ENCODE measurements at regions not wholly inside any gene's neighbourhood (a gene's known extent, or its start where the extent isn't known, plus 50 kb on each side); places are given as distances from the start of the nearest gene placed in this dataset.

GRCh38 chr16:79475841-79476240, 124.7 kb downstream of the MAF start:
- H3K4ac ChIP-seq (replicated peaks; ENCODE audit: insufficient read length, low read depth, low read length), result no peak overlapping the region
- TF ChIP-seq BCL11A (IDR thresholded peaks at IDR 0.05; ENCODE audit: low read depth in 2 of 2, low read length in 2 of 2) (no peak), PHF8 (conservative IDR thresholded peaks at IDR 0.05; ENCODE audit: low read depth, low read length) (no peak), FOSL1 (IDR thresholded peaks at IDR 0.05; ENCODE audit: insufficient read depth, low read depth, low read length) (no peak), POU5F1 (IDR thresholded peaks at IDR 0.05; ENCODE audit: low read depth, low read length) (no peak), GABPA (IDR thresholded peaks at IDR 0.05; ENCODE audit: borderline replicate concordance, insufficient read depth, low read length) (no peak)
- no peak overlapping the region for H4K5ac ChIP-seq (ENCODE audit: insufficient read length, low read depth, low read length)
- H3K23me2 ChIP-seq (ENCODE audit: low read depth, low read length), result no peaks in the 10 kb centered on the region
- POLR2A ChIA-PET (ENCODE audit: partially characterized antibody), result no interaction called here
- no peak overlapping the region for H3K4me3 ChIP-seq (ENCODE audit: extremely low read depth in 1 of 4, insufficient read depth in 2 of 4, low read depth in 3 of 4, low read length in 4 of 4)
- no peak for DNase-seq (ENCODE audit: low read depth in 1 of 2, low spot score in 2 of 2)
- no peak overlapping the region for H2BK15ac ChIP-seq (ENCODE audit: low read length)
- H3K27ac ChIP-seq (ENCODE audit: low read depth, low read length), result no peak overlapping the region
- H3K14ac ChIP-seq (ENCODE audit: insufficient read length), result no peak overlapping the region
- H3K79me2 ChIP-seq (ENCODE audit: control insufficient read depth in 1 of 2, insufficient read depth in 2 of 2, low read length in 2 of 2), result no peaks in the 10 kb centered on the region
- CTCF ChIA-PET (ENCODE audit: partially characterized antibody), result no interaction called here
- H2BK20ac ChIP-seq (ENCODE audit: low read length), result no peak overlapping the region
- H4K91ac ChIP-seq (replicated peaks; ENCODE audit: insufficient read length, low read length), result no peak overlapping the region
- no peak overlapping the region for H4K8ac ChIP-seq (ENCODE audit: extremely low read depth, insufficient read depth, low read length)
- no peak overlapping the region for H3K23ac ChIP-seq (ENCODE audit: insufficient read length)
- H2BK12ac ChIP-seq (ENCODE audit: low read depth, low read length), result no peak overlapping the region
- no peaks in the 10 kb centered on the region for H3K27me3 ChIP-seq (replicated peaks in 1 of 4; ENCODE audit: control insufficient read depth in 3 of 4, extremely low read depth in 1 of 4, insufficient read depth in 3 of 4, low read length in 3 of 4)
- FAIRE-seq, result no peak
- H2AK5ac ChIP-seq (ENCODE audit: low read depth, low read length), result no peak overlapping the region
- no peaks in the 10 kb centered on the region for H3K79me1 ChIP-seq (ENCODE audit: low read depth, low read length)
- H3K4me1 ChIP-seq (replicated peaks in 1 of 4; ENCODE audit: control insufficient read depth in 3 of 4, insufficient read depth in 4 of 4, low read length in 3 of 4), result no peaks in the 10 kb centered on the region
- H3K4me2 ChIP-seq (ENCODE audit: insufficient read depth in 1 of 2, low read depth in 2 of 2, low read length in 2 of 2), result no peak overlapping the region
- no peak overlapping the region for H2AFZ ChIP-seq (ENCODE audit: low read length)
- no peak overlapping the region for H2BK5ac ChIP-seq (ENCODE audit: low read depth, low read length)
- no peak overlapping the region for H3K9ac ChIP-seq (replicated peaks in 1 of 4; ENCODE audit: extremely low read depth in 1 of 4, low read depth in 3 of 4, low read length in 3 of 4)
- no peak overlapping the region for H3K56ac ChIP-seq (replicated peaks; ENCODE audit: insufficient read length, low read depth, low read length)
- no peak overlapping the region for H2BK120ac ChIP-seq (replicated peaks; ENCODE audit: low read depth, low read length)
- H3K36me3 ChIP-seq (ENCODE audit: control insufficient read depth in 2 of 4, insufficient read depth in 4 of 4, low read length in 3 of 4), result no peaks in the 10 kb centered on the region
- H3K18ac ChIP-seq (ENCODE audit: extremely low read depth, low read length), result no peak overlapping the region
- no peaks in the 10 kb centered on the region for H4K20me1 ChIP-seq (replicated peaks in 1 of 2; ENCODE audit: control insufficient read depth in 1 of 2, insufficient read depth in 2 of 2, low read length in 2 of 2)
- WGBS, 2 experiments (ENCODE audit: extremely low coverage in 1 of 2, insufficient coverage in 1 of 2, insufficient read length in 1 of 2, insufficient replicate concordance in 2 of 2, low coverage in 1 of 2, low lambda C conversion rate in 2 of 2, missing lambda C conversion rate in 1 of 2), result 94% methylated on average over 4 of the region's 4 CpGs; no CpG with 5 or more reads in 1 of the 2 experiments
- no peaks in the 10 kb centered on the region for H3K9me3 ChIP-seq (ENCODE audit: insufficient read depth in 2 of 2, low read depth in 1 of 2, low read length in 1 of 2)

All from H1 (cell line).